ENCODE measurements at regions not wholly inside any gene's neighbourhood (a gene's known extent, or its start where the extent isn't known, plus 50 kb on each side); places are given as distances from the start of the nearest gene placed in this dataset.

GRCh38 chr6:111982681-111983080 is 71.2 kb upstream of the CCN6 start:
- H3K27me3 ChIP-seq (ENCODE audit: insufficient read depth, low read depth): no peaks in the 10 kb centered on the region
- no peaks in the 10 kb centered on the region for H3K4me1 ChIP-seq (ENCODE audit: low read depth, poor library complexity, severe bottlenecking)
- no peak overlapping the region for H3K4me2 ChIP-seq
- no peaks in the 10 kb centered on the region for H4K20me1 ChIP-seq (ENCODE audit: insufficient read depth)
- H3K36me3 ChIP-seq (ENCODE audit: insufficient read depth): no peaks in the 10 kb centered on the region
- no peak overlapping the region for H3K27ac ChIP-seq
- H3K9ac ChIP-seq: no peak overlapping the region
- no peaks in the 10 kb centered on the region for H3K79me2 ChIP-seq (ENCODE audit: insufficient read depth, low read depth)
- no peak for TF ChIP-seq CTCF (conservative IDR thresholded peaks at IDR 0.05; ENCODE audit: low read depth, low read length)
- no peak overlapping the region for H2AFZ ChIP-seq (ENCODE audit: low read depth)
- no peak overlapping the region for H3K4me3 ChIP-seq (IDR thresholded peaks at IDR 0.05; ENCODE audit: insufficient read depth, low read depth, low read length)

- H3K4me1 ChIP-seq (ENCODE audit: low read depth, poor library complexity, severe bottlenecking): no peaks in the 10 kb centered on the region
- no peaks in the 10 kb centered on the region for H3K27me3 ChIP-seq (ENCODE audit: insufficient read depth, low read depth)
- H2AFZ ChIP-seq (ENCODE audit: low read depth): no peak overlapping the region
- no peaks in the 10 kb centered on the region for H3K79me2 ChIP-seq (ENCODE audit: insufficient read depth, low read depth)
- no peaks in the 10 kb centered on the region for H3K36me3 ChIP-seq (ENCODE audit: insufficient read depth)
- H3K27ac ChIP-seq: no peak overlapping the region
- H3K9ac ChIP-seq: no peak overlapping the region
- TF ChIP-seq CTCF (conservative IDR thresholded peaks at IDR 0.05; ENCODE audit: low read depth, low read length): no peak
- no peak overlapping the region for H3K4me3 ChIP-seq (IDR thresholded peaks at IDR 0.05; ENCODE audit: insufficient read depth, low read depth, low read length)
- H3K4me2 ChIP-seq: no peak overlapping the region
- no peaks in the 10 kb centered on the region for H4K20me1 ChIP-seq (ENCODE audit: insufficient read depth)
Measured at GRCh38 chr6:111983193-111983592, 70.7 kb upstream of the CCN6 start.

GRCh38 chr6:111984081-111984480 is 69.8 kb upstream of the CCN6 start:
- H3K9ac ChIP-seq: no peak overlapping the region
- no peak for TF ChIP-seq CTCF (conservative IDR thresholded peaks at IDR 0.05; ENCODE audit: low read depth, low read length)

GRCh38 chr6:111984516-111985201 is 69.2 kb upstream of the CCN6 start:
- Histone ChIP-seq H3K4me3 (IDR thresholded peaks at IDR 0.05; ENCODE audit: insufficient read depth, low read depth, low read length) (no peak overlapping the region), H3K4me2 (no peak overlapping the region)

More at GRCh38 chr6:111984081-111984480, 69.8 kb upstream of the CCN6 start:
- Histone ChIP-seq H3K4me3 (IDR thresholded peaks at IDR 0.05; ENCODE audit: insufficient read depth, low read depth, low read length) (no peak overlapping the region), H3K4me1 (ENCODE audit: low read depth, poor library complexity, severe bottlenecking) (peaks cover 1% of the 10 kb centered on the region), H3K27me3 (ENCODE audit: insufficient read depth, low read depth) (no peaks in the 10 kb centered on the region), H3K4me2 (no peak overlapping the region), H3K79me2 (ENCODE audit: insufficient read depth, low read depth) (no peaks in the 10 kb centered on the region), H3K36me3 (ENCODE audit: insufficient read depth) (no peaks in the 10 kb centered on the region), H3K27ac (no peak overlapping the region), H2AFZ (ENCODE audit: low read depth) (no peak overlapping the region), H4K20me1 (ENCODE audit: insufficient read depth) (no peaks in the 10 kb centered on the region)

More at GRCh38 chr6:111984516-111985201, 69.2 kb upstream of the CCN6 start:
- no peaks in the 10 kb centered on the region for H3K27me3 ChIP-seq (ENCODE audit: insufficient read depth, low read depth)
- no peak overlapping the region for H3K27ac ChIP-seq
- peaks cover 7% of the 10 kb centered on the region for H3K4me1 ChIP-seq (ENCODE audit: low read depth, poor library complexity, severe bottlenecking)
- H3K79me2 ChIP-seq (ENCODE audit: insufficient read depth, low read depth): no peaks in the 10 kb centered on the region
- no peak overlapping the region for H2AFZ ChIP-seq (ENCODE audit: low read depth)
- no peak for TF ChIP-seq CTCF (conservative IDR thresholded peaks at IDR 0.05; ENCODE audit: low read depth, low read length)
- no peak overlapping the region for H3K9ac ChIP-seq
- no peaks in the 10 kb centered on the region for H3K36me3 ChIP-seq (ENCODE audit: insufficient read depth)
- H4K20me1 ChIP-seq (ENCODE audit: insufficient read depth): no peaks in the 10 kb centered on the region
